HepG2 (cell line): ENCODE measurements at regions not wholly inside any gene's neighbourhood (a gene's known extent, or its start where the extent isn't known, plus 50 kb on each side); places are given as distances from the start of the nearest gene placed in this dataset.
A peak's percentile ranks its signal among the peaks of the same experiment; 100 is the strongest.

Experiments used
- ARID4A ChIP-seq: sonication (generic); formaldehyde crosslinking; IDR thresholded peaks from 2 replicates; pipeline ENCODE4 v1.5.0; 2020; ENCODE audit warnings: mild to moderate bottlenecking, missing genetic modification reagents, borderline replicate concordance
- EP300 ChIP-seq, 3 experiments: sonication (generic) in 1 of 3; formaldehyde crosslinking in 1 of 3; IDR thresholded peaks; 2 replicates each; pipeline versions ENCODE4 v1.5.1 to v1.6.1; 2011 to 2020; ENCODE audit warnings: low read depth in 2 of 3, low read length in 2 of 3, borderline replicate concordance in 1 of 3, improper control_type of control experiment in 1 of 3, mild to moderate bottlenecking in 1 of 3, missing genetic modification reagents in 1 of 3, moderate library complexity in 1 of 3
- ETV5 ChIP-seq: IDR thresholded peaks from 2 replicates; pipeline ENCODE4 v1.6.1; 2018; ENCODE audit warnings: missing biosample characterization, missing genetic modification reagents, inconsistent platforms, borderline replicate concordance
- HMG20B ChIP-seq: conservative IDR thresholded peaks from 2 replicates; pipeline ENCODE4 v1.6.1; 2016; ENCODE audit warnings: missing genetic modification reagents, missing compliant biosample characterization
- HNF4A ChIP-seq: sonication (generic); formaldehyde crosslinking; IDR thresholded peaks from 2 replicates; pipeline ENCODE4 v1.4.0; 2020; ENCODE audit warnings: missing genetic modification reagents
- HNRNPH1 ChIP-seq: fragments of 200-400 bp; formaldehyde crosslinking; optimal IDR thresholded peaks from 2 replicates; pipeline ENCODE3; 2017; ENCODE audit warnings: mild to moderate bottlenecking, low read depth, low read length
- KLF6 ChIP-seq: IDR thresholded peaks from 2 replicates; pipeline ENCODE4 v1.8.0; 2016; ENCODE audit warnings: missing biosample characterization, missing genetic modification reagents
- KLF9 ChIP-seq: IDR thresholded peaks from 2 replicates; pipeline ENCODE4 v1.6.1; 2016; ENCODE audit warnings: low read depth
- MED1 ChIP-seq: sonication (generic); formaldehyde crosslinking; IDR thresholded peaks from 2 replicates; pipeline ENCODE4 v1.4.0; 2020; ENCODE audit warnings: missing genetic modification reagents
- NFIB ChIP-seq: sonication (generic); formaldehyde crosslinking; IDR thresholded peaks from 2 replicates; pipeline ENCODE4 v1.9.0; 2021; ENCODE audit warnings: missing genetic modification reagents, mild to moderate bottlenecking, borderline replicate concordance
- NR2F6 ChIP-seq, 2 experiments: IDR thresholded peaks; 2 replicates each; pipeline ENCODE4 v1.6.1; 2016; ENCODE audit warnings: antibody characterized with exemption in 1 of 2, mild to moderate bottlenecking in 1 of 2
- PAF1 ChIP-seq: IDR thresholded peaks from 2 replicates; pipeline ENCODE4 v1.6.1; 2016; ENCODE audit warnings: missing genetic modification reagents, missing compliant biosample characterization
- PAXIP1 ChIP-seq: sonication (generic); formaldehyde crosslinking; conservative IDR thresholded peaks from 2 replicates; pipeline ENCODE4 v1.4.0; 2020; ENCODE audit warnings: mild to moderate bottlenecking, missing genetic modification reagents, moderate library complexity
- RBFOX2 ChIP-seq: fragments of 200-400 bp; formaldehyde crosslinking; IDR thresholded peaks from 2 replicates; pipeline ENCODE4 v1.6.1; 2017; ENCODE audit warnings: low read depth, mild to moderate bottlenecking, low read length
- RFXANK ChIP-seq: IDR thresholded peaks from 2 replicates; pipeline ENCODE4 v1.6.1; 2016
- RNF219 ChIP-seq: sonication (generic); formaldehyde crosslinking; IDR thresholded peaks from 2 replicates; pipeline ENCODE4 v1.5.0; 2020; ENCODE audit warnings: mild to moderate bottlenecking, missing genetic modification reagents
- SMYD3 ChIP-seq: sonication (generic); formaldehyde crosslinking; IDR thresholded peaks from 2 replicates; pipeline ENCODE4 v1.8.1; 2023; ENCODE audit warnings: mild to moderate bottlenecking, missing genetic modification reagents
- SRY ChIP-seq: sonication (generic); formaldehyde crosslinking; IDR thresholded peaks from 2 replicates; pipeline ENCODE4 v1.8.0; 2022; ENCODE audit warnings: mild to moderate bottlenecking, missing genetic modification reagents
- TEAD3 ChIP-seq: optimal IDR thresholded peaks from 2 replicates; pipeline ENCODE3; 2016; ENCODE audit warnings: borderline replicate concordance
- ZNF546 ChIP-seq: sonication (generic); formaldehyde crosslinking; conservative IDR thresholded peaks from 2 replicates; pipeline ENCODE4 v1.8.1; 2023; ENCODE audit warnings: mild to moderate bottlenecking, missing genetic modification reagents
- ZNF841 ChIP-seq: sonication (generic); formaldehyde crosslinking; IDR thresholded peaks from 2 replicates; pipeline ENCODE4 v1.8.1; 2023; ENCODE audit warnings: missing genetic modification reagents, borderline replicate concordance

- TF ChIP-seq ARID4A (CRISPR knock-in tag) (no peak), HMG20B (CRISPR knock-in tag) (no peak), KLF9 (CRISPR knock-in tag) (no peak), PAXIP1 (peak; percentile 66), SRY (CRISPR knock-in tag) (no peak), NFIB (CRISPR knock-in tag) (no peak), HNRNPH1 (no peak), ZNF841 (no peak), TEAD3 (peak; percentile 64), KLF6 (CRISPR knock-in tag) (no peak), ETV5 (CRISPR knock-in tag) (peak; percentile 84; the same call in 1 of the 2 replicates), NR2F6 (IDR thresholded peaks at IDR 0.05) (no peak; the same call in none of the 2 replicates), NR2F6 (CRISPR knock-in tag; IDR thresholded peaks at IDR 0.05) (0 out of 2 replicates have a peak, but pooled peaks have one; percentile 31), SMYD3 (CRISPR knock-in tag) (no peak), ZNF546 (CRISPR knock-in tag) (no peak), RNF219 (no peak), RBFOX2 (no peak), PAF1 (CRISPR knock-in tag) (no peak), HNF4A (CRISPR knock-in tag) (peak; percentile 41), EP300 (IDR thresholded peaks at IDR 0.05; ENCODE audit: low read depth in 2 of 2, low read length in 2 of 2) (peak in 1 of 2 experiments; percentile 48; a peak in 1 of 4 replicates), EP300 (CRISPR knock-in tag; IDR thresholded peaks at IDR 0.05; ENCODE audit: borderline replicate concordance) (peak; percentile 19; the same call in 1 of the 2 replicates), RFXANK (CRISPR knock-in tag) (no peak), MED1 (CRISPR knock-in tag) (peak; percentile 38; the same call in 1 of the 2 replicates)
These were observed 117.4 kb upstream of the FRMD1 start (continued) for GRCh38 chr6:168196385-168196860.
